HG03139 (cell line): ENCODE measurements at regions not wholly inside any gene's neighbourhood (a gene's known extent, or its start where the extent isn't known, plus 50 kb on each side); places are given as distances from the start of the nearest gene placed in this dataset.
"Not testable (repeated sequence)": the region's sequence is repeated elsewhere in the genome, so short reads cannot be mapped to it uniquely, and the experiment has no call there.

Experiments
- ATAC-seq: cut with Tn5 transposase; IDR thresholded peaks from one replicate; pipeline ENCODE4 v1.9.1; 2021; ENCODE audit not compliant: unreplicated experiment

- no peak for ATAC-seq
Observed at GRCh38 chr9:82489201-82489821, 500.7 kb downstream of the SPATA31D1 start.

- ATAC-seq: no peak
Observed at GRCh38 chr9:82490019-82490499, 501.5 kb downstream of the SPATA31D1 start.

- not testable (repeated sequence) for ATAC-seq
Observed at GRCh38 chr9:82490821-82491220, 502.2 kb downstream of the SPATA31D1 start.

- no peak for ATAC-seq
Observed at GRCh38 chr9:82491604-82492003, 503.0 kb downstream of the SPATA31D1 start.

GRCh38 chr9:82492274-82492673 is 503.7 kb downstream of the SPATA31D1 start:
- ATAC-seq: no peak

- no peak for ATAC-seq
Observed at GRCh38 chr9:82495884-82496777, 507.6 kb downstream of the SPATA31D1 start.

- no peak for ATAC-seq
Observed at GRCh38 chr9:82498541-82499317, 510.2 kb downstream of the SPATA31D1 start.

- ATAC-seq: no peak
Observed at GRCh38 chr9:82499337-82499736, 510.8 kb downstream of the SPATA31D1 start.

- no peak for ATAC-seq
Observed at GRCh38 chr9:82504620-82505019, 516.0 kb downstream of the SPATA31D1 start.

GRCh38 chr9:82511626-82512025 is 523.1 kb downstream of the SPATA31D1 start:
- ATAC-seq: no peak

GRCh38 chr9:82512728-82513127 is 524.2 kb downstream of the SPATA31D1 start:
- ATAC-seq: no peak

GRCh38 chr9:82513242-82513751 is 524.7 kb downstream of the SPATA31D1 start:
- no peak for ATAC-seq

GRCh38 chr9:82513976-82514735 is 525.6 kb downstream of the SPATA31D1 start:
- no peak for ATAC-seq

GRCh38 chr9:82518868-82519267 is 530.3 kb downstream of the SPATA31D1 start:
- ATAC-seq: no peak

GRCh38 chr9:82519332-82519731 is 530.8 kb downstream of the SPATA31D1 start:
- ATAC-seq: no peak

- no peak for ATAC-seq
Observed at GRCh38 chr9:82524407-82524806, 535.8 kb downstream of the SPATA31D1 start.

GRCh38 chr9:82526577-82526976 is 536.4 kb downstream of the RASEF start:
- ATAC-seq: no peak

- no peak for ATAC-seq
Observed at GRCh38 chr9:82531795-82532194, 531.1 kb downstream of the RASEF start.

GRCh38 chr9:82532504-82533180 is 530.3 kb downstream of the RASEF start:
- no peak for ATAC-seq

GRCh38 chr9:82535432-82535998 is 527.4 kb downstream of the RASEF start:
- ATAC-seq: no peak
